H9 (cell line): ENCODE measurements at regions not wholly inside any gene's neighbourhood (a gene's known extent, or its start where the extent isn't known, plus 50 kb on each side); places are given as distances from the start of the nearest gene placed in this dataset.

Source experiments
- DNase-seq: peaks from one replicate; pipeline ENCODE4 v3.0.0-alpha.2; 2017
- H2AFZ ChIP-seq: one replicate; pipeline ENCODE4 v1.6.1; 2013; ENCODE audit warnings: mild to moderate bottlenecking, low read length, control low read depth, moderate library complexity
- H2AK5ac ChIP-seq: 2 replicates; pipeline ENCODE4 v1.6.1; 2013; ENCODE audit warnings: low read length, control low read depth, mixed read lengths; ENCODE audit not compliant: insufficient read length
- H2BK120ac ChIP-seq: one replicate; pipeline ENCODE4 v1.6.1; 2013; ENCODE audit warnings: low read depth, mild to moderate bottlenecking, low read length, control low read depth, inconsistent platforms; ENCODE audit not compliant: poor library complexity, severe bottlenecking
- H2BK12ac ChIP-seq: 2 replicates; pipeline ENCODE4 v1.6.1; 2013; ENCODE audit warnings: low read length, control low read depth, mixed read lengths, low read depth; ENCODE audit not compliant: insufficient read length
- H2BK15ac ChIP-seq: 2 replicates; pipeline ENCODE4 v1.6.1; 2013; ENCODE audit warnings: low read depth, low read length, control low read depth
- H2BK20ac ChIP-seq: one replicate; pipeline ENCODE4 v1.6.1; 2013; ENCODE audit warnings: low read depth, mild to moderate bottlenecking, low read length, control low read depth, inconsistent platforms; ENCODE audit not compliant: poor library complexity, severe bottlenecking
- H2BK5ac ChIP-seq: 2 replicates; pipeline ENCODE4 v1.6.1; 2013; ENCODE audit warnings: low read length, control low read depth, mixed read lengths; ENCODE audit not compliant: insufficient read length
- H3K14ac ChIP-seq: 2 replicates; pipeline ENCODE4 v1.6.1; 2013; ENCODE audit warnings: low read length, control low read depth; ENCODE audit not compliant: insufficient read depth
- H3K18ac ChIP-seq: 2 replicates; pipeline ENCODE4 v1.6.1; 2013; ENCODE audit warnings: low read depth, mild to moderate bottlenecking, mixed read lengths, low read length, control low read depth; ENCODE audit not compliant: insufficient read length
- H3K23ac ChIP-seq: 2 replicates; pipeline ENCODE4 v1.6.1; 2013; ENCODE audit warnings: low read length, control low read depth, mixed read lengths, low read depth; ENCODE audit not compliant: insufficient read length
- H3K23me2 ChIP-seq: 2 replicates; pipeline ENCODE4 v1.6.1; 2013; ENCODE audit warnings: low read depth, mild to moderate bottlenecking, mixed read lengths, low read length, control low read depth; ENCODE audit not compliant: insufficient read length, poor library complexity, severe bottlenecking
- H3K27ac ChIP-seq: 2 replicates; pipeline ENCODE4 v1.5.1; 2013; ENCODE audit warnings: low read length, control low read depth, mixed read lengths, low read depth; ENCODE audit not compliant: insufficient read length
- H3K27me3 ChIP-seq: 2 replicates; pipeline ENCODE4 v1.6.1; 2013; ENCODE audit warnings: low read length, control low read depth, inconsistent platforms; ENCODE audit not compliant: insufficient read depth
- H3K4ac ChIP-seq: 2 replicates; pipeline ENCODE4 v1.6.1; 2013; ENCODE audit warnings: low read depth, mild to moderate bottlenecking, control low read depth, inconsistent platforms, low read length, moderate library complexity
- H3K4me1 ChIP-seq: 2 replicates; pipeline ENCODE4 v1.6.1; 2013; ENCODE audit warnings: low read length, control low read depth, inconsistent platforms; ENCODE audit not compliant: insufficient read depth
- H3K4me2 ChIP-seq: 2 replicates; pipeline ENCODE4 v1.6.1; 2013; ENCODE audit warnings: low read length, control low read depth, mixed read lengths; ENCODE audit not compliant: insufficient read length, insufficient read depth
- H3K56ac ChIP-seq: 2 replicates; pipeline ENCODE4 v1.6.1; 2013; ENCODE audit warnings: low read depth, mild to moderate bottlenecking, mixed read lengths, low read length, control low read depth; ENCODE audit not compliant: insufficient read length
- H3K79me1 ChIP-seq: 2 replicates; pipeline ENCODE4 v1.6.1; 2013; ENCODE audit warnings: low read depth, mild to moderate bottlenecking, moderate library complexity, low read length, control low read depth, inconsistent platforms; ENCODE audit not compliant: insufficient read depth, poor library complexity, severe bottlenecking
- H3K79me2 ChIP-seq: 2 replicates; pipeline ENCODE4 v1.6.1; 2013; ENCODE audit warnings: low read length, control low read depth, inconsistent platforms; ENCODE audit not compliant: insufficient read depth
- H3K9ac ChIP-seq: 2 replicates; pipeline ENCODE4 v1.6.1; 2013; ENCODE audit warnings: low read length, control low read depth, mixed read lengths; ENCODE audit not compliant: insufficient read length; ENCODE audit errors: extremely low read depth
- H3K9me3 ChIP-seq: one replicate; pipeline ENCODE4 v1.6.1; 2013; ENCODE audit warnings: low read depth, low read length, inconsistent platforms; ENCODE audit not compliant: control insufficient read depth
- H3T11ph ChIP-seq: one replicate; pipeline ENCODE4 v1.6.1; 2013; ENCODE audit warnings: mild to moderate bottlenecking, low read length, control low read depth, inconsistent platforms
- H4K20me1 ChIP-seq: one replicate; pipeline ENCODE4 v1.6.1; 2013; ENCODE audit not compliant: control insufficient read depth, insufficient read length, insufficient read depth
- H4K5ac ChIP-seq: 2 replicates; pipeline ENCODE4 v1.6.1; 2013; ENCODE audit warnings: low read depth, mild to moderate bottlenecking, mixed read lengths, low read length, control low read depth; ENCODE audit not compliant: insufficient read length
- H4K8ac ChIP-seq: replicated peaks from 2 replicates; pipeline ENCODE4 v1.6.1; 2013; ENCODE audit warnings: low read length, control low read depth, mixed read lengths, low read depth; ENCODE audit not compliant: insufficient read length
- H4K91ac ChIP-seq: 2 replicates; pipeline ENCODE4 v1.6.1; 2013; ENCODE audit warnings: low read depth, mild to moderate bottlenecking, moderate library complexity, mixed read lengths, low read length, control low read depth; ENCODE audit not compliant: insufficient read length
- H3K27ac Mint-ChIP-seq, 3 experiments: 2 replicates in 2 of 3; 3 replicates in 1 of 3; pipeline ENCODE4 v1.8.0; 2020 to 2021; ENCODE audit warnings: mixed read lengths in 3 of 3, mild to moderate bottlenecking in 1 of 3, moderate library complexity in 1 of 3
- H3K27me3 Mint-ChIP-seq: 2 replicates; pipeline ENCODE4 v1.8.0; 2021; ENCODE audit warnings: low read depth, mild to moderate bottlenecking, moderate library complexity, mixed read lengths
- H3K36me3 Mint-ChIP-seq, 3 experiments: 2 replicates in 2 of 3; 3 replicates in 1 of 3; pipeline ENCODE4 v1.8.0; 2020 to 2021; ENCODE audit warnings: low read depth in 3 of 3, mixed read lengths in 3 of 3; ENCODE audit not compliant: insufficient read depth in 1 of 3
- H3K4me1 Mint-ChIP-seq, 2 experiments: 2 replicates each; pipeline ENCODE4 v1.8.0; 2020; ENCODE audit warnings: mixed read lengths in 2 of 2
- H3K4me3 Mint-ChIP-seq, 2 experiments: 2 replicates in 1 of 2; 3 replicates in 1 of 2; pipeline ENCODE4 v1.8.0; 2020 to 2021; ENCODE audit warnings: mild to moderate bottlenecking in 2 of 2, mixed read lengths in 2 of 2, moderate library complexity in 1 of 2
- H3K9me3 Mint-ChIP-seq, 2 experiments: 2 replicates in 1 of 2; 3 replicates in 1 of 2; pipeline ENCODE4 v1.8.0; 2020; ENCODE audit warnings: mild to moderate bottlenecking in 2 of 2, mixed read lengths in 2 of 2, moderate library complexity in 1 of 2
- WGBS: extraction: QIAGEN DNeasy Blood & Tissue Kit; methylation state at CpG from one replicate; pipeline ENCODE4 v1.1.7; 2013; ENCODE audit warnings: missing lambda C conversion rate, low lambda C conversion rate, mixed read lengths; ENCODE audit not compliant: insufficient read length; ENCODE audit errors: extremely low coverage; 5-methylcytosine and 5-hydroxymethylcytosine counted together
- TF ChIP-seq, protein P1 (sequence below): fragments of 200-600 bp; sonication (generic); conservative IDR thresholded peaks from 3 replicates; pipeline ENCODE4 v1.8.0; 2021; ENCODE audit warnings: antibody characterized with exemption, mild to moderate bottlenecking

DNA sequence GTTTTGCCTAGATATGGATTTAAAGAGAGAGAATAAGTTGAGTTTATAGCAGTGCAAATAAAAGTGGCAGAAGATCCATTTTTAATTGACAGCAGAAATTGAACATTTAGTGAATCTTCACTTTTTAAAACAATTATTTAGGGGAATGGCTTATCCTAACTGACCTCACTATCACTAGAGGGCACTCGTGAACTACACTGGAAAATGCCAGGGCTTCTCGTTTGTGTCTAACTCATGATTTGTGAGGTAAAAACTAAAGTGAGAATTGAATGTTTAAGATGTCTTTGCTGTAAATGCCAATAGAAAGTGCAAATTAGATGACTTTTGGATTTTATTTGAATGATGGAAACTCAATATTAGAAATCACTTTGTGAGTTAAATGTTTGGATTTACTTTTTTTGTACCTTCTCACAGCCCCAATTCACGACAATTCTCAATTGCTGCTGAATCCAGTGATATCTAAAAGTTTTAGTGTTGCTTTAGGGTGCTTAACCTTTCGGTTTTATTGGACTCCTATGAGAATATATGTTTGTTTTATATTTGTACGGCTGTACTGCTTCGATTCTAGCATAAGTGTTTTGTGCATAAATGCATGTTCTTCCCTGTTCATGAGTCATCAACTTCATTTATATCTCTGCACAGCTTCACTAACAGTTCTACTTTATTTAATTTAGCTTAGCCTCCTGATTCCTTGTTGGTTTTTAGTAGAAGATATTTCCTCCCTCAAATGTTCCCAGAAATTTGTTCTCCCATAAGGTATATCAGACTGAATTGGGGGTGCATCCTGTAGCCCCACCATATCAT, 462.1 kb downstream of the MFSD1 start:
- H2BK5ac ChIP-seq: no peak overlapping the region
- no peaks in the 10 kb centered on the region for H3K4me1 ChIP-seq
- H4K91ac ChIP-seq: no peak overlapping the region
- no peak overlapping the region for H2BK120ac ChIP-seq
- no peaks in the 10 kb centered on the region for H3K79me1 ChIP-seq
- TF ChIP-seq, protein P1, sequence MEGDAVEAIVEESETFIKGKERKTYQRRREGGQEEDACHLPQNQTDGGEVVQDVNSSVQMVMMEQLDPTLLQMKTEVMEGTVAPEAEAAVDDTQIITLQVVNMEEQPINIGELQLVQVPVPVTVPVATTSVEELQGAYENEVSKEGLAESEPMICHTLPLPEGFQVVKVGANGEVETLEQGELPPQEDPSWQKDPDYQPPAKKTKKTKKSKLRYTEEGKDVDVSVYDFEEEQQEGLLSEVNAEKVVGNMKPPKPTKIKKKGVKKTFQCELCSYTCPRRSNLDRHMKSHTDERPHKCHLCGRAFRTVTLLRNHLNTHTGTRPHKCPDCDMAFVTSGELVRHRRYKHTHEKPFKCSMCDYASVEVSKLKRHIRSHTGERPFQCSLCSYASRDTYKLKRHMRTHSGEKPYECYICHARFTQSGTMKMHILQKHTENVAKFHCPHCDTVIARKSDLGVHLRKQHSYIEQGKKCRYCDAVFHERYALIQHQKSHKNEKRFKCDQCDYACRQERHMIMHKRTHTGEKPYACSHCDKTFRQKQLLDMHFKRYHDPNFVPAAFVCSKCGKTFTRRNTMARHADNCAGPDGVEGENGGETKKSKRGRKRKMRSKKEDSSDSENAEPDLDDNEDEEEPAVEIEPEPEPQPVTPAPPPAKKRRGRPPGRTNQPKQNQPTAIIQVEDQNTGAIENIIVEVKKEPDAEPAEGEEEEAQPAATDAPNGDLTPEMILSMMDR: peak; percentile 84
- no peak overlapping the region for H4K8ac ChIP-seq
- Mint-ChIP-seq H3K9me3 (no peaks in the 10 kb centered on the region), H3K27ac (no peak overlapping the region), H3K36me3 (no peaks in the 10 kb centered on the region), H3K27me3 (peaks cover 6% of the 10 kb centered on the region), H3K4me1 (no peaks in the 10 kb centered on the region), H3K4me3 (no peak overlapping the region)
- no peaks in the 10 kb centered on the region for H3K9me3 ChIP-seq
- no peak overlapping the region for H2BK20ac ChIP-seq
- no peak overlapping the region for H3K18ac ChIP-seq
- H2BK15ac ChIP-seq: no peak overlapping the region
- no peak for DNase-seq
- WGBS: no CpG with 5 or more reads among the region's 6 CpGs
- no peak overlapping the region for H3K4me2 ChIP-seq
- H4K5ac ChIP-seq: no peak overlapping the region
- no peak overlapping the region for H3K23ac ChIP-seq
- no peaks in the 10 kb centered on the region for H4K20me1 ChIP-seq
- H3K79me2 ChIP-seq: no peaks in the 10 kb centered on the region
- no peak overlapping the region for H3T11ph ChIP-seq
- H3K27me3 ChIP-seq: no peaks in the 10 kb centered on the region
- H2AFZ ChIP-seq: no peak overlapping the region
- no peak overlapping the region for H2AK5ac ChIP-seq
- no peak overlapping the region for H3K9ac ChIP-seq
- no peak overlapping the region for H2BK12ac ChIP-seq
- H3K56ac ChIP-seq: no peak overlapping the region
- H3K4ac ChIP-seq: no peak overlapping the region
- no peak overlapping the region for H3K27ac ChIP-seq
- H3K14ac ChIP-seq: no peak overlapping the region
- H3K23me2 ChIP-seq: no peaks in the 10 kb centered on the region
